ENCODE measurements at regions not wholly inside any gene's neighbourhood (a gene's known extent, or its start where the extent isn't known, plus 50 kb on each side); places are given as distances from the start of the nearest gene placed in this dataset.
"Not testable (repeated sequence)": the region's sequence is repeated elsewhere in the genome, so short reads cannot be mapped to it uniquely, and the experiment has no call there.

- no peak for TF ChIP-seq POLR2A (IDR thresholded peaks at IDR 0.05)
- TF ChIP-seq CTCF (IDR thresholded peaks at IDR 0.05), result no peak
- no peak for DNase-seq
- WGBS, 2 donors, result 59 to 64% methylated on average over 2 of the region's 2 CpGs
- H3K27me3 ChIP-seq, result no peaks in the 10 kb centered on the region
- no peak overlapping the region for H3K4me3 ChIP-seq
- intact Hi-C loops (cut with DNase I; ENCODE audit: low total_unique reads), result no loop called here
- no peaks in the 10 kb centered on the region for H3K4me1 ChIP-seq
- no peaks in the 10 kb centered on the region for H3K36me3 ChIP-seq (ENCODE audit: low read depth, missing control alignments)
- H3K9me3 ChIP-seq, result no peaks in the 10 kb centered on the region
- H3K27ac ChIP-seq, result no peak overlapping the region
Observed at GRCh38 chr7:15128716-15129115, 226.2 kb upstream of the DGKB start.

GRCh38 chr7:15126653-15127052 is 224.1 kb upstream of the DGKB start:
- H3K4me3 ChIP-seq; H3K27ac ChIP-seq; H3K36me3 ChIP-seq (ENCODE audit: low read depth, missing control alignments); H3K27me3 ChIP-seq; H3K4me1 ChIP-seq; intact Hi-C loops (cut with DNase I; ENCODE audit: low total_unique reads); H3K9me3 ChIP-seq; DNase-seq: not testable (repeated sequence)
- 68 to 74% methylated on average over 1 of the region's 1 CpG for WGBS, 2 donors

- TF ChIP-seq POLR2A (IDR thresholded peaks at IDR 0.05) (no peak), CTCF (IDR thresholded peaks at IDR 0.05) (no peak)
Observed at GRCh38 chr7:15123901-15124300, 221.3 kb upstream of the DGKB start.

DNA sequence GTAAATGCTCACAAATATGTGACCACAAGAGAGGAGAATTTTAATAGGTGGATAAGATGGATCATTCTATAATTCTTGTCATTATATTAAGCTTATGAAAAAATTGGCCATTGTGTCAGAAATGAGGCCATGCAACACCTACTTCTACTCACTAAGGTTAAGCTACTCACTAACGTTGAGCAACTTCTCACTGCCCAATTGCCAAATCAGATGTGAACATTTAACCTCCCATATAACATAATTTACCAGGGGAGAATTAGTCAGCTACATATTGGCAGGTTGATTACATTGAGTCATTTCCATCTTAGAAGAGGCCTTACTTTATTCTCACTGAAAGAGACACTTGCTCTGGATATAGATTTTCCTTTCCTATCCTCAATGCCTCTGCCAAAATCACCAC is 211.2 kb upstream of the DGKB start:
- Histone ChIP-seq H3K4me3 (no peak overlapping the region), H3K36me3 (ENCODE audit: low read depth, missing control alignments) (no peaks in the 10 kb centered on the region), H3K9me3 (no peaks in the 10 kb centered on the region), H3K27ac (no peak overlapping the region), H3K4me1 (no peaks in the 10 kb centered on the region), H3K27me3 (no peaks in the 10 kb centered on the region)
- TF ChIP-seq POLR2A (IDR thresholded peaks at IDR 0.05) (no peak), CTCF (IDR thresholded peaks at IDR 0.05) (no peak)
- 73 to 79% methylated on average over 1 of the region's 1 CpG for WGBS, 2 donors
- intact Hi-C loops (cut with DNase I; ENCODE audit: low total_unique reads), result no loop called here
- no peak for DNase-seq

More at GRCh38 chr7:15123901-15124300, 221.3 kb upstream of the DGKB start:
- Histone ChIP-seq H3K4me1 (no peaks in the 10 kb centered on the region), H3K36me3 (ENCODE audit: low read depth, missing control alignments) (no peaks in the 10 kb centered on the region), H3K4me3 (no peak overlapping the region), H3K27ac (no peak overlapping the region), H3K9me3 (no peaks in the 10 kb centered on the region), H3K27me3 (no peaks in the 10 kb centered on the region)
- 58 to 83% methylated on average over 3 of the region's 3 CpGs for WGBS, 2 donors
- intact Hi-C loops (cut with DNase I; ENCODE audit: low total_unique reads), result no loop called here
- DNase-seq, result no peak

GRCh38 chr7:15105711-15106110 is 203.2 kb upstream of the DGKB start:
- no peaks in the 10 kb centered on the region for H3K9me3 ChIP-seq
- H3K27me3 ChIP-seq, result no peaks in the 10 kb centered on the region
- WGBS, 2 donors, result 41 to 50% methylated on average over 3 of the region's 3 CpGs
- no peak overlapping the region for H3K4me3 ChIP-seq
- no peaks in the 10 kb centered on the region for H3K4me1 ChIP-seq
- DNase-seq, result no peak
- H3K27ac ChIP-seq, result no peak overlapping the region
- no peaks in the 10 kb centered on the region for H3K36me3 ChIP-seq (ENCODE audit: low read depth, missing control alignments)
- intact Hi-C loops (cut with DNase I; ENCODE audit: low total_unique reads), result no loop called here
- TF ChIP-seq CTCF (IDR thresholded peaks at IDR 0.05), result no peak
- no peak for TF ChIP-seq POLR2A (IDR thresholded peaks at IDR 0.05)
